Muscle layer of duodenum (tissue), 2 donors: ENCODE measurements at regions not wholly inside any gene's neighbourhood (a gene's known extent, or its start where the extent isn't known, plus 50 kb on each side); places are given as distances from the start of the nearest gene placed in this dataset.

Experiments used
- H3K27ac ChIP-seq: one replicate; pipeline ENCODE4 v1.7.0; 2013; ENCODE audit warnings: mild to moderate bottlenecking, low read length
- H3K27me3 ChIP-seq: one replicate; pipeline ENCODE4 v1.7.0; 2013; ENCODE audit warnings: low read depth, mild to moderate bottlenecking, control low read depth, low read length
- H3K36me3 ChIP-seq, 2 donors: one replicate each; pipeline ENCODE4 v1.7.0; 2013; ENCODE audit warnings: low read length in 2 of 2, control low read depth in 1 of 2, mild to moderate bottlenecking in 1 of 2; ENCODE audit not compliant: insufficient read depth in 2 of 2, control insufficient read depth in 1 of 2
- H3K4me1 ChIP-seq, 2 donors: one replicate each; pipeline ENCODE4 v1.7.0; 2013; ENCODE audit warnings: low read length in 2 of 2, mild to moderate bottlenecking in 2 of 2, control low read depth in 1 of 2, moderate library complexity in 1 of 2; ENCODE audit not compliant: insufficient read depth in 2 of 2, control insufficient read depth in 1 of 2
- H3K4me3 ChIP-seq, 2 donors: one replicate each; pipeline ENCODE4 v1.7.0; 2013; ENCODE audit warnings: low read length in 2 of 2, low read depth in 1 of 2, mild to moderate bottlenecking in 1 of 2
- H3K9me3 ChIP-seq, 2 donors: one replicate each; pipeline ENCODE4 v1.7.0; 2013; ENCODE audit warnings: low read length in 2 of 2, control low read depth in 1 of 2, mild to moderate bottlenecking in 1 of 2; ENCODE audit not compliant: control insufficient read depth in 1 of 2
- donor health status: healthy.

- Histone ChIP-seq H3K27me3 (no peaks in the 10 kb centered on the region), H3K9me3 (no peaks in the 10 kb centered on the region), H3K36me3 (no peaks in the 10 kb centered on the region), H3K4me3 (peak overlapping the region; percentile 41 to 57), H3K4me1 (no peaks in the 10 kb centered on the region), H3K27ac (peak overlapping the region; percentile 35)
Measured at GRCh38 chr1:55640708-55641473, 425.7 kb upstream of the USP24 start.

- no peak overlapping the region for H3K4me3 ChIP-seq
- H3K27me3 ChIP-seq, result no peaks in the 10 kb centered on the region
- no peak overlapping the region for H3K27ac ChIP-seq
- H3K4me1 ChIP-seq, result no peaks in the 10 kb centered on the region
- no peaks in the 10 kb centered on the region for H3K36me3 ChIP-seq
- no peaks in the 10 kb centered on the region for H3K9me3 ChIP-seq
Measured at GRCh38 chr1:55639526-55639925, 424.4 kb upstream of the USP24 start.

- no peaks in the 10 kb centered on the region for H3K36me3 ChIP-seq
- H3K4me1 ChIP-seq, result no peaks in the 10 kb centered on the region
- H3K9me3 ChIP-seq, result no peaks in the 10 kb centered on the region
- no peaks in the 10 kb centered on the region for H3K27me3 ChIP-seq
- no peak overlapping the region for H3K4me3 ChIP-seq
- H3K27ac ChIP-seq, result no peak overlapping the region
Measured at GRCh38 chr1:55639051-55639450, 423.9 kb upstream of the USP24 start.

- no peaks in the 10 kb centered on the region for H3K9me3 ChIP-seq
- no peaks in the 10 kb centered on the region for H3K27me3 ChIP-seq
- no peaks in the 10 kb centered on the region for H3K36me3 ChIP-seq
- H3K4me1 ChIP-seq, result no peaks in the 10 kb centered on the region
- H3K27ac ChIP-seq, result no peak overlapping the region
- H3K4me3 ChIP-seq, result no peak overlapping the region
Measured at GRCh38 chr1:55636696-55637095, 421.5 kb upstream of the USP24 start.

GRCh38 chr1:55635856-55636255 is 420.7 kb upstream of the USP24 start:
- Histone ChIP-seq H3K4me3 (no peak overlapping the region), H3K9me3 (no peaks in the 10 kb centered on the region), H3K4me1 (no peaks in the 10 kb centered on the region), H3K36me3 (no peaks in the 10 kb centered on the region), H3K27ac (no peak overlapping the region), H3K27me3 (no peaks in the 10 kb centered on the region)

- Histone ChIP-seq H3K9me3 (no peaks in the 10 kb centered on the region), H3K27ac (no peak overlapping the region), H3K27me3 (no peaks in the 10 kb centered on the region), H3K4me1 (no peaks in the 10 kb centered on the region), H3K4me3 (no peak overlapping the region), H3K36me3 (no peaks in the 10 kb centered on the region)
Measured at GRCh38 chr1:55634516-55634915, 419.4 kb upstream of the USP24 start.

- no peak overlapping the region for H3K4me3 ChIP-seq
- no peaks in the 10 kb centered on the region for H3K27me3 ChIP-seq
- no peaks in the 10 kb centered on the region for H3K36me3 ChIP-seq
- peak overlapping the region; percentile 5 for H3K27ac ChIP-seq
- no peaks in the 10 kb centered on the region for H3K9me3 ChIP-seq
- no peaks in the 10 kb centered on the region for H3K4me1 ChIP-seq
Measured at GRCh38 chr1:55632906-55633305, 417.7 kb upstream of the USP24 start.

- Histone ChIP-seq H3K9me3 (no peaks in the 10 kb centered on the region), H3K4me3 (no peak overlapping the region), H3K27ac (no peak overlapping the region), H3K4me1 (no peaks in the 10 kb centered on the region), H3K36me3 (no peaks in the 10 kb centered on the region), H3K27me3 (no peaks in the 10 kb centered on the region)
Measured at GRCh38 chr1:55632058-55632457, 416.9 kb upstream of the USP24 start.

- Histone ChIP-seq H3K9me3 (no peaks in the 10 kb centered on the region), H3K27me3 (no peaks in the 10 kb centered on the region), H3K4me3 (no peak overlapping the region), H3K27ac (no peak overlapping the region), H3K4me1 (no peaks in the 10 kb centered on the region), H3K36me3 (no peaks in the 10 kb centered on the region)
Measured at GRCh38 chr1:55631509-55631908, 416.3 kb upstream of the USP24 start.

- no peaks in the 10 kb centered on the region for H3K4me1 ChIP-seq
Measured at GRCh38 chr1:55626326-55626725, 411.2 kb upstream of the USP24 start.

GRCh38 chr1:55624766-55625165 is 409.6 kb upstream of the USP24 start:
- no peaks in the 10 kb centered on the region for H3K36me3 ChIP-seq
- H3K4me1 ChIP-seq, result no peaks in the 10 kb centered on the region
- H3K4me3 ChIP-seq, result no peak overlapping the region
- no peak overlapping the region for H3K27ac ChIP-seq
- no peaks in the 10 kb centered on the region for H3K27me3 ChIP-seq
- peaks cover 4 to 16% of the 10 kb centered on the region in 2 donors for H3K9me3 ChIP-seq

More at GRCh38 chr1:55626326-55626725, 411.2 kb upstream of the USP24 start:
- H3K36me3 ChIP-seq, result no peaks in the 10 kb centered on the region
- peaks cover 4 to 16% of the 10 kb centered on the region in 2 donors for H3K9me3 ChIP-seq
- H3K4me3 ChIP-seq, result no peak overlapping the region
- no peaks in the 10 kb centered on the region for H3K27me3 ChIP-seq
- no peak overlapping the region for H3K27ac ChIP-seq

- Histone ChIP-seq H3K27me3 (no peaks in the 10 kb centered on the region), H3K36me3 (no peaks in the 10 kb centered on the region), H3K27ac (no peak overlapping the region), H3K9me3 (peaks cover 4 to 16% of the 10 kb centered on the region in 2 donors), H3K4me1 (no peaks in the 10 kb centered on the region), H3K4me3 (no peak overlapping the region)
Measured at GRCh38 chr1:55623311-55623710, 408.1 kb upstream of the USP24 start.
